ENCODE measurements at regions not wholly inside any gene's neighbourhood (a gene's known extent, or its start where the extent isn't known, plus 50 kb on each side); places are given as distances from the start of the nearest gene placed in this dataset.

- Histone ChIP-seq H4K20me1 (ENCODE audit: control insufficient read depth, extremely low read depth, insufficient read depth, low read length) (no peaks in the 10 kb centered on the region), H3K4me3 (replicated peaks in 1 of 4; ENCODE audit: control extremely low read depth in 1 of 4, insufficient read depth in 1 of 4, low read depth in 3 of 4, low read length in 4 of 4) (no peak overlapping the region), H3K9ac (ENCODE audit: insufficient read depth, low read length) (no peak overlapping the region), H3K36me3 (ENCODE audit: control insufficient read depth, insufficient read depth, low read length) (no peaks in the 10 kb centered on the region), H3K9me3 (ENCODE audit: control insufficient read depth, insufficient read depth, low read depth, low read length) (no peaks in the 10 kb centered on the region), H3K27ac (ENCODE audit: insufficient read depth, low read length) (no peak overlapping the region), H3K4me1 (ENCODE audit: control insufficient read depth, extremely low read depth, insufficient read depth, low read length) (no peaks in the 10 kb centered on the region), H2AFZ (ENCODE audit: low read length) (no peak overlapping the region), H3K27me3 (ENCODE audit: control insufficient read depth, insufficient read depth, low read length) (no peaks in the 10 kb centered on the region), H3K79me2 (ENCODE audit: control insufficient read depth, insufficient read depth, low read length) (no peaks in the 10 kb centered on the region), H3K4me2 (ENCODE audit: extremely low read depth, insufficient read depth, low read length) (no peak overlapping the region)
- DNase-seq (ENCODE audit: low read depth in 2 of 2): no peak
- TF ChIP-seq EZH2 (IDR thresholded peaks at IDR 0.05; ENCODE audit: low read length, missing control alignments): no peak
- TF ChIP-seq, protein P1, sequence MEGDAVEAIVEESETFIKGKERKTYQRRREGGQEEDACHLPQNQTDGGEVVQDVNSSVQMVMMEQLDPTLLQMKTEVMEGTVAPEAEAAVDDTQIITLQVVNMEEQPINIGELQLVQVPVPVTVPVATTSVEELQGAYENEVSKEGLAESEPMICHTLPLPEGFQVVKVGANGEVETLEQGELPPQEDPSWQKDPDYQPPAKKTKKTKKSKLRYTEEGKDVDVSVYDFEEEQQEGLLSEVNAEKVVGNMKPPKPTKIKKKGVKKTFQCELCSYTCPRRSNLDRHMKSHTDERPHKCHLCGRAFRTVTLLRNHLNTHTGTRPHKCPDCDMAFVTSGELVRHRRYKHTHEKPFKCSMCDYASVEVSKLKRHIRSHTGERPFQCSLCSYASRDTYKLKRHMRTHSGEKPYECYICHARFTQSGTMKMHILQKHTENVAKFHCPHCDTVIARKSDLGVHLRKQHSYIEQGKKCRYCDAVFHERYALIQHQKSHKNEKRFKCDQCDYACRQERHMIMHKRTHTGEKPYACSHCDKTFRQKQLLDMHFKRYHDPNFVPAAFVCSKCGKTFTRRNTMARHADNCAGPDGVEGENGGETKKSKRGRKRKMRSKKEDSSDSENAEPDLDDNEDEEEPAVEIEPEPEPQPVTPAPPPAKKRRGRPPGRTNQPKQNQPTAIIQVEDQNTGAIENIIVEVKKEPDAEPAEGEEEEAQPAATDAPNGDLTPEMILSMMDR (conservative IDR thresholded peaks at IDR 0.05 in 1 of 2, IDR thresholded peaks at IDR 0.05 in 1 of 2; ENCODE audit: low read depth in 1 of 2, low read length in 2 of 2): no peak
Measured at GRCh38 chr15:91356083-91356482, 256.0 kb downstream of the SV2B start.

- no peak overlapping the region for H3K9ac ChIP-seq (ENCODE audit: insufficient read depth, low read length)
- H3K4me2 ChIP-seq (ENCODE audit: extremely low read depth, insufficient read depth, low read length): no peak overlapping the region
- no peaks in the 10 kb centered on the region for H3K36me3 ChIP-seq (ENCODE audit: control insufficient read depth, insufficient read depth, low read length)
- H3K9me3 ChIP-seq (ENCODE audit: control insufficient read depth, insufficient read depth, low read depth, low read length): no peaks in the 10 kb centered on the region
- H3K4me1 ChIP-seq (ENCODE audit: control insufficient read depth, extremely low read depth, insufficient read depth, low read length): no peaks in the 10 kb centered on the region
- no peak for TF ChIP-seq EZH2 (IDR thresholded peaks at IDR 0.05; ENCODE audit: low read length, missing control alignments)
- TF ChIP-seq, protein P1 (conservative IDR thresholded peaks at IDR 0.05 in 1 of 2, IDR thresholded peaks at IDR 0.05 in 1 of 2; ENCODE audit: low read depth in 1 of 2, low read length in 2 of 2): no peak
- no peaks in the 10 kb centered on the region for H4K20me1 ChIP-seq (ENCODE audit: control insufficient read depth, extremely low read depth, insufficient read depth, low read length)
- DNase-seq (ENCODE audit: low read depth in 2 of 2): no peak
- H3K4me3 ChIP-seq (replicated peaks in 1 of 4; ENCODE audit: control extremely low read depth in 1 of 4, insufficient read depth in 1 of 4, low read depth in 3 of 4, low read length in 4 of 4): no peak overlapping the region
- H3K27me3 ChIP-seq (ENCODE audit: control insufficient read depth, insufficient read depth, low read length): no peaks in the 10 kb centered on the region
- no peak overlapping the region for H2AFZ ChIP-seq (ENCODE audit: low read length)
- no peak overlapping the region for H3K27ac ChIP-seq (ENCODE audit: insufficient read depth, low read length)
- H3K79me2 ChIP-seq (ENCODE audit: control insufficient read depth, insufficient read depth, low read length): no peaks in the 10 kb centered on the region
Measured at GRCh38 chr15:91357011-91357410, 257.0 kb downstream of the SV2B start.

GRCh38 chr15:91357486-91357885, 257.4 kb downstream of the SV2B start:
- no peaks in the 10 kb centered on the region for H3K27me3 ChIP-seq (ENCODE audit: control insufficient read depth, insufficient read depth, low read length)
- H3K79me2 ChIP-seq (ENCODE audit: control insufficient read depth, insufficient read depth, low read length): no peaks in the 10 kb centered on the region
- no peaks in the 10 kb centered on the region for H3K4me1 ChIP-seq (ENCODE audit: control insufficient read depth, extremely low read depth, insufficient read depth, low read length)
- no peaks in the 10 kb centered on the region for H3K9me3 ChIP-seq (ENCODE audit: control insufficient read depth, insufficient read depth, low read depth, low read length)
- H3K4me3 ChIP-seq (replicated peaks in 1 of 4; ENCODE audit: control extremely low read depth in 1 of 4, insufficient read depth in 1 of 4, low read depth in 3 of 4, low read length in 4 of 4): no peak overlapping the region
- DNase-seq (ENCODE audit: low read depth in 2 of 2): no peak
- H4K20me1 ChIP-seq (ENCODE audit: control insufficient read depth, extremely low read depth, insufficient read depth, low read length): no peaks in the 10 kb centered on the region
- no peak overlapping the region for H2AFZ ChIP-seq (ENCODE audit: low read length)
- no peak overlapping the region for H3K4me2 ChIP-seq (ENCODE audit: extremely low read depth, insufficient read depth, low read length)
- no peaks in the 10 kb centered on the region for H3K36me3 ChIP-seq (ENCODE audit: control insufficient read depth, insufficient read depth, low read length)
- TF ChIP-seq EZH2 (IDR thresholded peaks at IDR 0.05; ENCODE audit: low read length, missing control alignments): no peak
- TF ChIP-seq, protein P1 (conservative IDR thresholded peaks at IDR 0.05 in 1 of 2, IDR thresholded peaks at IDR 0.05 in 1 of 2; ENCODE audit: low read depth in 1 of 2, low read length in 2 of 2): no peak
- H3K9ac ChIP-seq (ENCODE audit: insufficient read depth, low read length): no peak overlapping the region
- no peak overlapping the region for H3K27ac ChIP-seq (ENCODE audit: insufficient read depth, low read length)
